Upper lobe of left lung (tissue), 4 donors: ENCODE measurements at regions not wholly inside any gene's neighbourhood (a gene's known extent, or its start where the extent isn't known, plus 50 kb on each side); places are given as distances from the start of the nearest gene placed in this dataset.

Experiments used
- CTCF ChIP-seq, 6 experiments: fragments of 450-650 bp in 4 of 6; fragments of 200-600 bp in 2 of 6; sonication (generic) in 2 of 6; IDR thresholded peaks; one replicate each; pipeline ENCODE4 v1.5.1; 2016 to 2019; ENCODE audit warnings: antibody characterized with exemption in 6 of 6
- EP300 ChIP-seq, 4 donors: sonication (generic); formaldehyde crosslinking; IDR thresholded peaks; one replicate each; pipeline ENCODE4 v1.5.1; 2017; ENCODE audit warnings: antibody characterized with exemption in 4 of 4, control low read depth in 2 of 4
- POLR2AphosphoS5 ChIP-seq, 2 donors: sonication (generic); formaldehyde crosslinking; IDR thresholded peaks; one replicate each; pipeline ENCODE4 v1.5.1; 2017; ENCODE audit warnings: antibody characterized with exemption in 2 of 2

GRCh38 chr5:74016373-74016772 lies 390.4 kb downstream of the ARHGEF28 start:
- TF ChIP-seq POLR2AphosphoS5 (IDR thresholded peaks at IDR 0.05) (no peak), EP300 (IDR thresholded peaks at IDR 0.05) (no peak), CTCF (IDR thresholded peaks at IDR 0.05) (no peak)
